K562 (cell line): ENCODE measurements at regions not wholly inside any gene's neighbourhood (a gene's known extent, or its start where the extent isn't known, plus 50 kb on each side); places are given as distances from the start of the nearest gene placed in this dataset.

Source experiments
- ATAC-seq: fragments of 200-7000 bp; cut with Tn5 transposase; 3 replicates; pipeline ENCODE4 v1.9.1; 2020; ENCODE audit warnings: moderate library complexity
- BruUV-seq: library from RNA; stranded (reverse); fragments of 400-500 nt; replicated peaks from 2 replicates; lab custom pipeline; 2021; lab: Mats Ljungman, UMichigan
- CTCF ChIA-PET: fragments of 300-600 bp; formaldehyde crosslinking; extraction: SDS; loops from one replicate; lab custom pipeline; 2021; ENCODE audit warnings: low intra/inter-chr PET ratio; lab: Yijun Ruan, JAX
- POLR2A ChIA-PET: fragments of 300-600, 350-650 bp; sonication (Branson Sonifier 250); formaldehyde crosslinking; extraction: SDS; loops from one replicate; lab custom pipeline; 2021; ENCODE audit warnings: antibody characterized with exemption, inconsistent platforms; lab: Yijun Ruan, JAX
- DNase-seq, 4 experiments: peaks; one replicate each; pipeline versions ENCODE4 v3.0.0 to v3.0.0-alpha.2; 2011 to 2018; ENCODE audit warnings: low spot score in 3 of 4, mixed read lengths in 3 of 4; ENCODE audit errors: extremely low read depth in 1 of 4
- FAIRE-seq: peaks from 2 replicates; lab custom pipeline; 2011; peaks lifted over from hg19 to GRCh38; lab: Jason Lieb, UNC
- H2AFZ ChIP-seq: 2 replicates; pipeline ENCODE4 v1.6.0; 2011; ENCODE audit warnings: low read depth, low read length, control low read depth, inconsistent platforms
- H3K27ac ChIP-seq: fragments of 200-600 bp; 3 replicates; pipeline ENCODE4 v1.8.0; 2011; ENCODE audit warnings: low read depth, mild to moderate bottlenecking, control low read depth, inconsistent platforms, low read length, moderate library complexity, mixed read lengths; ENCODE audit errors: extremely low read depth
- H3K27me3 ChIP-seq, 2 experiments: fragments of 300-600 bp in 1 of 2; 2 replicates in 1 of 2; 3 replicates in 1 of 2; pipeline versions ENCODE4 v1.6.0 to v1.8.0; 2011; ENCODE audit warnings: inconsistent platforms in 2 of 2, low read length in 2 of 2, mild to moderate bottlenecking in 1 of 2, mixed read lengths in 1 of 2, moderate library complexity in 1 of 2; ENCODE audit not compliant: control insufficient read depth in 2 of 2, insufficient read depth in 2 of 2
- H3K36me3 ChIP-seq: fragments of 300-600 bp; 3 replicates; pipeline ENCODE4 v1.8.0; 2011; ENCODE audit warnings: mild to moderate bottlenecking, low read length, inconsistent platforms; ENCODE audit not compliant: control insufficient read depth, insufficient read depth
- H3K4me1 ChIP-seq, 2 experiments: fragments of 200-600 bp in 1 of 2; replicated peaks in 1 of 2; 2 replicates in 1 of 2; 3 replicates in 1 of 2; pipeline versions ENCODE4 v1.5.1 to v1.8.0; 2011; ENCODE audit warnings: inconsistent platforms in 2 of 2, low read length in 2 of 2, mild to moderate bottlenecking in 1 of 2, mixed read lengths in 1 of 2, moderate library complexity in 1 of 2; ENCODE audit not compliant: control insufficient read depth in 2 of 2, insufficient read depth in 2 of 2
- H3K4me2 ChIP-seq: 2 replicates; pipeline ENCODE4 v1.6.1; 2011; ENCODE audit warnings: low read length, control low read depth, inconsistent platforms, mixed read lengths; ENCODE audit not compliant: insufficient read depth
- H3K4me3 ChIP-seq: fragments of 200-600 bp; sonication (generic), shearing (Covaris generic); 2 replicates; pipeline ENCODE4 v1.5.1; 2016; ENCODE audit warnings: control low read depth, inconsistent platforms
- H3K79me2 ChIP-seq: fragments of 200-600 bp; 3 replicates; pipeline ENCODE4 v1.8.0; 2011; ENCODE audit warnings: low read length, inconsistent platforms; ENCODE audit not compliant: control insufficient read depth, insufficient read depth
- H3K9ac ChIP-seq, 2 experiments: 2 replicates each; pipeline versions ENCODE4 v1.6.0 to v1.6.1; 2011; ENCODE audit warnings: low read depth in 2 of 2, low read length in 2 of 2, control low read depth in 1 of 2, inconsistent platforms in 1 of 2, mild to moderate bottlenecking in 1 of 2, mixed read lengths in 1 of 2; ENCODE audit not compliant: insufficient read depth in 1 of 2
- H3K9me1 ChIP-seq: one replicate; pipeline ENCODE4 v1.6.0; 2011; ENCODE audit warnings: inconsistent platforms, mild to moderate bottlenecking, low read length, moderate library complexity; ENCODE audit not compliant: control insufficient read depth, insufficient read depth
- H3K9me3 ChIP-seq: replicated peaks from 2 replicates; pipeline ENCODE4 v1.5.1; 2011; ENCODE audit warnings: low read depth, low read length, inconsistent platforms; ENCODE audit not compliant: control insufficient read depth, insufficient read depth
- H4K20me1 ChIP-seq: replicated peaks from 2 replicates; pipeline ENCODE4 v1.6.1; 2011; ENCODE audit warnings: low read length, inconsistent platforms, mixed read lengths; ENCODE audit not compliant: control insufficient read depth, insufficient read depth
- ETS1 ChIP-seq: conservative IDR thresholded peaks from 2 replicates; pipeline ENCODE4 v1.6.1; 2011; ENCODE audit warnings: low read depth, mild to moderate bottlenecking, low read length; ENCODE audit not compliant: control insufficient read depth
- HDAC1 ChIP-seq, 2 experiments: fragments of 450-650 bp; IDR thresholded peaks; 2 replicates each; pipeline ENCODE4 v1.6.1; 2016 to 2017; ENCODE audit warnings: inconsistent platforms in 1 of 2, mild to moderate bottlenecking in 1 of 2, moderate library complexity in 1 of 2
- ILK ChIP-seq: fragments of 450-650 bp; IDR thresholded peaks from 2 replicates; pipeline ENCODE4 v1.6.1; 2016; ENCODE audit warnings: missing genetic modification characterization, low read depth, mild to moderate bottlenecking, missing compliant biosample characterization, moderate library complexity, borderline replicate concordance
- MITF ChIP-seq: IDR thresholded peaks from 2 replicates; pipeline ENCODE4 v1.6.1; 2014; ENCODE audit warnings: antibody characterized with exemption
- MTA2 ChIP-seq: fragments of 450-650 bp; IDR thresholded peaks from 2 replicates; pipeline ENCODE4 v1.6.1; 2016; ENCODE audit warnings: low read depth
- PHF20 ChIP-seq: fragments of 450-650 bp; IDR thresholded peaks from 2 replicates; pipeline ENCODE4 v1.6.1; 2018; ENCODE audit not compliant: partially characterized antibody
- RCOR1 ChIP-seq, 2 experiments: IDR thresholded peaks; 2 replicates each; pipeline ENCODE4 v1.6.1; 2012; ENCODE audit warnings: low read depth in 2 of 2, low read length in 2 of 2, borderline replicate concordance in 1 of 2, improper control_type of control experiment in 1 of 2
- SFPQ ChIP-seq: fragments of 200-400 bp; formaldehyde crosslinking; IDR thresholded peaks from 2 replicates; pipeline ENCODE4 v1.6.1; 2017; ENCODE audit warnings: mild to moderate bottlenecking, low read depth, low read length, moderate library complexity
- SIN3B ChIP-seq: fragments of 450-650 bp; IDR thresholded peaks from 2 replicates; pipeline ENCODE4 v1.6.1; 2017; ENCODE audit warnings: low read depth, mild to moderate bottlenecking, moderate library complexity
- SREBF1 ChIP-seq: fragments of 150-350 bp; IDR thresholded peaks from 2 replicates; pipeline ENCODE4 v1.6.1; 2014; ENCODE audit warnings: antibody characterized with exemption, low read depth, low read length, borderline replicate concordance
- TOE1 ChIP-seq, 2 experiments: fragments of 450-650 bp in 1 of 2; sonication (generic) in 1 of 2; formaldehyde crosslinking in 1 of 2; IDR thresholded peaks; 2 replicates each; pipeline versions ENCODE4 v1.7.1 to v1.8.0; 2016 to 2022; ENCODE audit warnings: borderline replicate concordance in 2 of 2, mild to moderate bottlenecking in 2 of 2, antibody characterized with exemption in 1 of 2, inconsistent platforms in 1 of 2, low read depth in 1 of 2, missing genetic modification reagents in 1 of 2, moderate library complexity in 1 of 2
- WGBS: fragments of 100-300 bp; shearing (Covaris generic); methylation state at CpG from one replicate; pipeline ENCODE4 v1.1.6; 2016; ENCODE audit warnings: low coverage, mixed read lengths; ENCODE audit not compliant: insufficient coverage; ENCODE audit errors: missing lambda C conversion rate; 5-methylcytosine and 5-hydroxymethylcytosine counted together
- in situ Hi-C: fragments of 300-500 bp; cut with MboI; formaldehyde crosslinking; loops from 4 replicates; pipeline ENCODE4 v1.15.0; 2018; ENCODE audit warnings: inconsistent platforms, mixed read lengths
- intact Hi-C: fragments of 100-400 bp; cut with micrococcal nuclease; formaldehyde crosslinking; loops from 2 replicates; pipeline ENCODE4 v1.14.2; 2022

- ATAC-seq = no peak
- H3K36me3 ChIP-seq = no peaks in the 10 kb centered on the region
- POLR2A ChIA-PET = no interaction called here
- no peaks in the 10 kb centered on the region for H3K9me1 ChIP-seq
- H3K27me3 ChIP-seq = no peaks in the 10 kb centered on the region
- no peak overlapping the region for H3K9ac ChIP-seq
- no peaks in the 10 kb centered on the region for H3K4me1 ChIP-seq
- 0% methylated on average over 2 of the region's 2 CpGs for WGBS
- H3K4me3 ChIP-seq = no peak overlapping the region
- no peaks in the 10 kb centered on the region for H3K79me2 ChIP-seq
- in situ Hi-C loops = no loop called here
- CTCF ChIA-PET = no interaction called here
- no peak overlapping the region for H3K27ac ChIP-seq
- FAIRE-seq = no peak
- H2AFZ ChIP-seq = no peak overlapping the region
- no peak overlapping the region for H3K4me2 ChIP-seq
- H4K20me1 ChIP-seq = no peaks in the 10 kb centered on the region
- intact Hi-C loops = no loop called here
- BruUV-seq = no TSS peak
- no peak for TF ChIP-seq MTA2
- H3K9me3 ChIP-seq = no peaks in the 10 kb centered on the region
- DNase-seq = no peak
These were observed 620.7 kb downstream of the TMA16 start for GRCh38 chr4:164115236-164115635.

GRCh38 chr4:164116286-164116685 is 621.8 kb downstream of the TMA16 start:
- Histone ChIP-seq H3K9me3 (no peaks in the 10 kb centered on the region), H2AFZ (no peak overlapping the region), H3K27me3 (no peaks in the 10 kb centered on the region), H3K9ac (no peak overlapping the region), H3K79me2 (no peaks in the 10 kb centered on the region), H3K36me3 (no peaks in the 10 kb centered on the region), H3K4me1 (no peaks in the 10 kb centered on the region), H3K4me3 (no peak overlapping the region), H3K9me1 (no peaks in the 10 kb centered on the region), H4K20me1 (no peaks in the 10 kb centered on the region), H3K4me2 (no peak overlapping the region), H3K27ac (no peak overlapping the region)
- no peak for FAIRE-seq
- ChIA-PET CTCF (no interaction called here), POLR2A (no interaction called here)
- no peak for DNase-seq
- BruUV-seq = no TSS peak
- ATAC-seq = no peak
- intact Hi-C loops (no loop called here), in situ Hi-C loops (no loop called here)
- WGBS = 0% methylated on average over 1 of the region's 1 CpG
- no peak for TF ChIP-seq PHF20
- no peak for TF ChIP-seq HDAC1 (IDR thresholded peaks at IDR 0.05)
- no peak for TF ChIP-seq RCOR1 (IDR thresholded peaks at IDR 0.05; ENCODE audit: borderline replicate concordance in 1 of 2, low read depth in 2 of 2, low read length in 2 of 2)
- TF ChIP-seq ILK (tag) = no peak
- no peak for TF ChIP-seq MITF
- no peak for TF ChIP-seq TOE1 (IDR thresholded peaks at IDR 0.05; ENCODE audit: borderline replicate concordance)
- TF ChIP-seq TOE1 (CRISPR knock-in tag; IDR thresholded peaks at IDR 0.05; ENCODE audit: borderline replicate concordance, low read depth) = no peak
- no peak for TF ChIP-seq SFPQ
- no peak for TF ChIP-seq SREBF1
- TF ChIP-seq SIN3B = no peak
- no peak for TF ChIP-seq ETS1
